ENCODE measurements at regions not wholly inside any gene's neighbourhood (a gene's known extent, or its start where the extent isn't known, plus 50 kb on each side); places are given as distances from the start of the nearest gene placed in this dataset.
A peak's percentile ranks its signal among the peaks of the same experiment; 100 is the strongest.

DNA sequence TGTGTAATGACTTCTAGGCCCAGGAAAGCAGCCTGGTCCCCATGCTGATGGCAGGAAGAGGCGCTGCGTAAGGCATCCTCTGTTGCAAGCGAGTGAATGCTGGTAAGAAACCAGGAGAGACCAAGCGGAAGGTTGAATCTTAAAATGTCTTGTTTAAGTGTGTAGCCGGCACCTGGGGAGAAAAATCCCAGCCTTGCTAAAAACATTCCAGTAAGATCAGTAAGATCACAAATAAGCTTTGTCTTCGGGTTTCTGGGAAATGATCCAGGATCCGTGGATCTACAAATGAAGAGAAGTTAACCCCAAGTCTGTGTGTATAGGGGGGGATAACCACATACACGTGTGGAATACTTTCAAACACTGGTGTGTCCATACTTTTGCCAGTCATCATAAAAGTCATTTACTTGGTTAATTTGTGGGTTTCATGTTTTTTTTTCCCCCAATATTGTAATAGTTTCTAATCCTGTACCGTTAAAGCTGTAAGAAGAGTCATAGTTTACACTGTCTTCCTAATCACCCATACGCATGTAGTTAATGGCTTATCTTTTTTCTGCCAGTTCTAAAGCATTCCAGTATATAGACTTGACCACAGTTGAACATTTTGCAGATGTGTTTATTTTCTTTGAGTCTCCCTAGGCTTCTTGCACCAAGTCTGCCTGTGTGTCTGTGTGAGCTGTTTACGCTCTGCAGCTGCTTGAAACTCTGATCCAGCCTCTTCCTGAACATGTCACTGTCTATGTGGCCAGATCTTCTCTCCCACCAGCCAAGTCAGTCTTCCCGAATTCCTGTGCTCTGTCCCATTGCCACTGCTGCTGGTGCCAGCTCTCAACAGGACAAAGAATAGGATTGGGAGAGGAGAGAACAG, 135.9 kb upstream of the ARL4C start:
- TF ChIP-seq, protein P1, sequence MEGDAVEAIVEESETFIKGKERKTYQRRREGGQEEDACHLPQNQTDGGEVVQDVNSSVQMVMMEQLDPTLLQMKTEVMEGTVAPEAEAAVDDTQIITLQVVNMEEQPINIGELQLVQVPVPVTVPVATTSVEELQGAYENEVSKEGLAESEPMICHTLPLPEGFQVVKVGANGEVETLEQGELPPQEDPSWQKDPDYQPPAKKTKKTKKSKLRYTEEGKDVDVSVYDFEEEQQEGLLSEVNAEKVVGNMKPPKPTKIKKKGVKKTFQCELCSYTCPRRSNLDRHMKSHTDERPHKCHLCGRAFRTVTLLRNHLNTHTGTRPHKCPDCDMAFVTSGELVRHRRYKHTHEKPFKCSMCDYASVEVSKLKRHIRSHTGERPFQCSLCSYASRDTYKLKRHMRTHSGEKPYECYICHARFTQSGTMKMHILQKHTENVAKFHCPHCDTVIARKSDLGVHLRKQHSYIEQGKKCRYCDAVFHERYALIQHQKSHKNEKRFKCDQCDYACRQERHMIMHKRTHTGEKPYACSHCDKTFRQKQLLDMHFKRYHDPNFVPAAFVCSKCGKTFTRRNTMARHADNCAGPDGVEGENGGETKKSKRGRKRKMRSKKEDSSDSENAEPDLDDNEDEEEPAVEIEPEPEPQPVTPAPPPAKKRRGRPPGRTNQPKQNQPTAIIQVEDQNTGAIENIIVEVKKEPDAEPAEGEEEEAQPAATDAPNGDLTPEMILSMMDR (IDR thresholded peaks at IDR 0.05; ENCODE audit: insufficient read depth, low read length), result no peak
- peak; percentile 94 for DNase-seq (ENCODE audit: low read depth)
- H3K4me3 ChIP-seq (ENCODE audit: low read depth, low read length), result no peak overlapping the region

DNA sequence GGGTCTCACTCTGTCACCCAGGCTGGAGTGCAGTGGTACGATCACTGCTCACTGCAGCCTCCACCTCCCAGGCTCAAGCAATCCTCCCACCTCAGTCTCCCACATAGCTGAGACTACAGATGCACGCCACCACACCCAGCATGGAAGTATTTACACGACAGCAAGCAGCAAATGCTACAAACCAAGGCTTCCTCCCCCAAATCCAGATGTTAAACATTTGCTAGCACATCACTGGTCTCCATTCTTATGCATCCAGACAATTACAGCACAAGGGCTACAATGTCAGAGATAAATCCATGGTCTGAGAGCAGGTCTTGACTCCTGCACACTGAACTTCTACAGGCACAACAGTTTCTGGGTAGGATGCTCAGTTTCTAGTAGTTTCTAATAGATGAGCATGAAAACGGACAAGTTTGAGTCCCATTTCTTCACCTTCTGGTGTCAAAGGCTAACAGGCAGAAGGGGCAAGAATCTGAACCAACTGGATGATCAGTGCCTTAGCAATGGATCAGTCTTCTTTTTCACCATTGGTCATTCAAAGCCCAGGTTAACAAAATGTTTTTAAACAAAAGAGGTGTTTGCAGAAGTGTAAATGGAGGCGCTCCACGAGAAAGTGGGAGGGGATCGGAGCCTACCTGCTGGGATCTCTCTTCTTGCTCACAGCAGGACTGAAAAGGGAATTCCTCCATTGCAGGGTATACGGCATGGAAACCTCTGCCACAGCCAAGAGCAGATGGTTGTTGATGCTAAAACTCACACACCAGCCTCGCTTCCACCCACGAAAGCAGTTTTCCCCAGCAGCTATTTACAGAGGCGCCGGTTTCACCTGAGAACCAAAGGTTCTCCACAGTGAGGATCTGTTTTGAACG, 135.0 kb upstream of the ARL4C start:
- TF ChIP-seq, protein P1 (IDR thresholded peaks at IDR 0.05; ENCODE audit: insufficient read depth, low read length), result no peak
- DNase-seq (ENCODE audit: low read depth), result no peak
- no peak overlapping the region for H3K4me3 ChIP-seq (ENCODE audit: low read depth, low read length)

DNA sequence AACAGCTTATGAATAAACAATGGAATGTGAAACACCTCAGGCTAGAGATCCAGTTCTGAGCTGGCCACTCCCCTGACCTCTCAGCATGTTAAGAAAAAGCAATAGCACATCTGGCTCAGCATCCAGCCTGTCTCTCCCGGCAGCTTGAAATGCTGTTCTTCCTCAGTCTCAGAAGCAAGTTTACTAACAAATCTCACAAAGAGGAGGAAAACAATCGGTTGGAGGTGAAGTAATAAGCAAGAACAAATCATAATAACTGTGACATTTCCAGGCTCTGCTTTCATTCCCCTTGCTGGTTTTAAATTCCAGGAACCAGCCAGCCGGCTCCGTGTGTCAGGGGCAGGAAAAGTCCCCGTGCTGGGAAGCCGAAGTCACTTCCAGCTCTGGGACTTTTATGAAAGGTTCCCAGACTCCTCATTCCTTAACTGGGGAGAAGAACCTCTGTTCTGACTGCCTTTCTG, 133.9 kb upstream of the ARL4C start:
- peak; percentile 41 for DNase-seq (ENCODE audit: low read depth)
- no peak overlapping the region for H3K4me3 ChIP-seq (ENCODE audit: low read depth, low read length)
- TF ChIP-seq, protein P1 (IDR thresholded peaks at IDR 0.05; ENCODE audit: insufficient read depth, low read length), result no peak

DNA sequence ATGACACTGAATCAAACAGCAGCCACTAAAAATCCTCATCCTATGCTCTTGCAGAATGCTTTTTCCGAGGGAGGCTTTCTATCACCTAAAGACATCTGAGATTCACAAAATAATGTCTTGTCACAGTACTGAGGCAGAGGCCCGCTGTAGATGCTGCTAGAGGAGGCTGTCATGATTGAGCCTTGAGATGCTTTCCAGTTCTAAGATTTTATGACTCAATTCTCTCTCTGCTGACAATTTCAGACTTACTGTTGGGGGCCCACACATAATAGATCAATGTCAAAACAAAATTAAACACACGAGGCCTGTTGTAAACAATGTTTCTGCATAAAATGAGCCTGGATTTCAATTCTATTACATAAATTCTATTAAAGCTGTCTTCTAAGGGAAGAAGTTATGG, 132.7 kb upstream of the ARL4C start:
- no peak for DNase-seq (ENCODE audit: low read depth)
- TF ChIP-seq, protein P1 (IDR thresholded peaks at IDR 0.05; ENCODE audit: insufficient read depth, low read length), result no peak
- H3K4me3 ChIP-seq (ENCODE audit: low read depth, low read length), result no peak overlapping the region

DNA sequence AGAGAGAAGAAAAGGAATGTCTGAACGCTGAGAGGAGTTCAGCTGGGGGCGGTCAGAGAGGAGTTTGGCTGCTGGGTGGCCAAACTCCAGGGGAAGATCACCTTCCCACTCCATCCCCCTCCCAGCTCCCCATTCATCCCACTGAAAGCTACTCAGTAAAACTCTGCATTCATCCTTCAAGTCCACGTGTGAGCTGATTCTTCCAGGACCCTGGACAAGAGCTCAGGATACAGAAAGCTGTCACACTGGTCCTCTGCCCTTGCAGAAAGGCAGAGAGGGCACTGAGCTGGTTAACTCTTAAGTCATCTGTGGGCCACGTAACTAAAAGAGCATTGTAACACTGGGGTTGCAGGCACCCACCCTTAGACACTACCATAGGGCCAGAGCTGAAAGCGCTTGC, 132.1 kb upstream of the ARL4C start:
- TF ChIP-seq, protein P1 (IDR thresholded peaks at IDR 0.05; ENCODE audit: insufficient read depth, low read length), result no peak
- DNase-seq (ENCODE audit: low read depth), result no peak
- H3K4me3 ChIP-seq (ENCODE audit: low read depth, low read length), result no peak overlapping the region

DNA sequence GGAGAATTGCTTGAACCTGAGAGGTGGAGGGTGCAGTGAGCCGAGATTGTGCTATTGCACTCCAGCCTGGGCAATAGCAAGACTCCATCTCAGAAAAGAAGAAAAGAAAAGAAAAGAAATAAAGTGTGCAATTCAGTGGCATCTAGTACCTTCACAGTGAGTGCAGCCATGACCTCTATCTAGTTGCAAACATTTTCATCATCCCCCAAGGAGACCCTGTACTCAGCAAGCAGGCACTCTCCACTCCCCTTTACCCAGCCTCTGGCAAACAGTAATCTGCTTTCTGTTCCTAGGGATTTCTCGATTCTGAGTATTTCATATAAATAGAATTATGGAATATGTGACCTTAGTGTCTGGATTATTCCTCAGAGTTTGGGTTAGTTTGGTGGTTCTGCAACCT, 130.4 kb upstream of the ARL4C start:
- no peak overlapping the region for H3K4me3 ChIP-seq (ENCODE audit: low read depth, low read length)
- TF ChIP-seq, protein P1 (IDR thresholded peaks at IDR 0.05; ENCODE audit: insufficient read depth, low read length), result no peak
- DNase-seq (ENCODE audit: low read depth), result no peak

Measured in fibroblast of the aortic adventitia (primary cell).